NB4 (cell line): ENCODE measurements at regions not wholly inside any gene's neighbourhood (a gene's known extent, or its start where the extent isn't known, plus 50 kb on each side); places are given as distances from the start of the nearest gene placed in this dataset.

ENCODE experiments used
- CTCF ChIP-seq: IDR thresholded peaks from one replicate; pipeline ENCODE4 v1.5.1; 2012; ENCODE audit warnings: low read depth, low read length
- MAX ChIP-seq: IDR thresholded peaks from 2 replicates; pipeline ENCODE4 v1.6.1; 2011; ENCODE audit warnings: low read depth, low read length

GRCh38 chr15:29615791-29616190 is 206.5 kb downstream of the TJP1 start:
- TF ChIP-seq CTCF (no peak), MAX (no peak)
